HL-60/S4 treated with phorbol 12-myristate 13-acetate at 8.2 ng/mL for 4 days and 3 days (cell line): ENCODE measurements at regions not wholly inside any gene's neighbourhood (a gene's known extent, or its start where the extent isn't known, plus 50 kb on each side); places are given as distances from the start of the nearest gene placed in this dataset.
"Not testable (repeated sequence)": the region's sequence is repeated elsewhere in the genome, so short reads cannot be mapped to it uniquely, and the experiment has no call there.

Source experiments
- in situ Hi-C: fragments of 300-500 bp; cut with MboI; formaldehyde crosslinking; loops from 2 replicates; pipeline ENCODE4 v1.15.0; 2022; ENCODE audit warnings: low sequenced_read_pairs

- in situ Hi-C loops: no loop called here
Observed at GRCh38 chr3:177356113-177356512, 158.8 kb upstream of the TBL1XR1 start.

GRCh38 chr3:177356952-177357351 is 159.7 kb upstream of the TBL1XR1 start:
- in situ Hi-C loops: no loop called here

DNA sequence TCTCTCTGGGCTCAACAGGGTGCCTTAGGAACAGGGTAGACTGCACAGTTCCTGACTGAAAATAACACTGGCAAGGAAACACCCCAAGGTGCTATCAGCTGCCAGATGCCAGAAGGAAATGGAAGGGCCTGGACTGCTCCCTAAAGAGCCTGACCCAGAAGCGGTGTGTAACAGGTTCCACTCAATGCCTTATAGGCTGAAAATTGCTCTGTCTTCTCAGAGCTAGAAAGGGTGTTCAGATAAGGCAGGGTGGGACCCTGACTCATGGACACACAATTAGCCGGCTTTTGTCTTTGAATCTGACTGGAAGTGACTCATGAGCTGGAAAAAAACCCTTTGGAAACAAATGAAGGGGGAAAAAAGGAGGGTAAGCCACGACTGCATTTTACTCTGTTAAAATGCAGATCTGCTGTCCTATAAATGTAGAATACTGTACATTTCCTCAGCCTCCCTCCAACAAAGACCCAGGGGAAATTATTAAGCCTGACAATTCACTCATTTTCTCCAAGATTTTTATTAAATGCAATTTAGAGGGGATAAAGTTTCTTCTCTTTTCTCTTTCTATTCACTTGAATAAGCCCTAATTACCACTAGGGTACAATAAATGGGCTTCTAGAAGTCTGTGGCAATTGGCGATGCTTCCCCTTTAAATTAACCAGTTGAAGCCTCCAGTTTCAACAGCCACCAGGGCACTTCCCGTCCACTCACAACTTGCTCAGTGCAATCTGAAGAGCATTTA is 160.2 kb upstream of the TBL1XR1 start:
- in situ Hi-C loops: no loop called here

DNA sequence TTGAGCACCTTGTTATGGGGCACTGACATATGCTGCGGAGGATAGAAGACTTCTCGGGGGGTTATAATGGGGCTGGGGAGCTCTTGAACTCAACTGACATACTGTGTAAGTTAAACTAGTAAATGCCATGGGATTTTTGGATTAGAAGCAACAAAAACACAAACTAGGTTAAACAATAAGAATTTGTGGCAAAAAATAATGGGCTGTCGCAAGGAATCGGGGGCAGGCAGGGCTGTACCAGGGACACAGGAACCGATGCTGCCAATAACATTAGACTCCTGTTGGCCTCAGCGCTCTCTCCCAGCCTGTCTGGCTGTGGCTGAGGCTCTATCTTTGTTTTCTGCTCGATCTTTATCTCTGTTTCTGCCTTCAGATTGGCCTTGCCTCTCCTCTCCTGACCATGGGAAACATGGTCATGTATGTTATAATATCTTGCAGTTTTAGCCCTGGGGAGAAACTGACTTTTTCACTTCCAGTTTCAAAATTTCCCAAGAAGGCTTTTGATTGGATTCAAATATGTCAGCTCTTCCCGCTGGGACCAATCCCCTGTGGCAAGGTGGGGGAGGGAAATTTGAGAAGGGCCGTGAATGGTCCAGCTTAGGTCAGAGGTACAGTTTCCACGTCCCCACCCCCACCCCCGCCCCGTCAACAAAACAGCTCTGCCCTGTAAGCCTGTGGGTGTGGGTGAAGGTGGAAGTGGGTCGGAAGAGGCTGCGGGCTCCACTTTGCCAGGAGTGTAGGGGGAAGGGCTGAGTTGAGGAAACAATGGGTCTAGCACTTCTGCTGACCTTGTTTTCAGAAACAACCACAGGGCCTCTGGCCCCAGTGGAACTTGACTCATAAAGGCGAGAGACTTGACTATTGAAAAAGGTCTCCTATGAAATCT is 161.1 kb upstream of the TBL1XR1 start:
- in situ Hi-C loops: no loop called here

- in situ Hi-C loops: no loop called here
Observed at GRCh38 chr3:177358977-177359592, 161.8 kb upstream of the TBL1XR1 start.

DNA sequence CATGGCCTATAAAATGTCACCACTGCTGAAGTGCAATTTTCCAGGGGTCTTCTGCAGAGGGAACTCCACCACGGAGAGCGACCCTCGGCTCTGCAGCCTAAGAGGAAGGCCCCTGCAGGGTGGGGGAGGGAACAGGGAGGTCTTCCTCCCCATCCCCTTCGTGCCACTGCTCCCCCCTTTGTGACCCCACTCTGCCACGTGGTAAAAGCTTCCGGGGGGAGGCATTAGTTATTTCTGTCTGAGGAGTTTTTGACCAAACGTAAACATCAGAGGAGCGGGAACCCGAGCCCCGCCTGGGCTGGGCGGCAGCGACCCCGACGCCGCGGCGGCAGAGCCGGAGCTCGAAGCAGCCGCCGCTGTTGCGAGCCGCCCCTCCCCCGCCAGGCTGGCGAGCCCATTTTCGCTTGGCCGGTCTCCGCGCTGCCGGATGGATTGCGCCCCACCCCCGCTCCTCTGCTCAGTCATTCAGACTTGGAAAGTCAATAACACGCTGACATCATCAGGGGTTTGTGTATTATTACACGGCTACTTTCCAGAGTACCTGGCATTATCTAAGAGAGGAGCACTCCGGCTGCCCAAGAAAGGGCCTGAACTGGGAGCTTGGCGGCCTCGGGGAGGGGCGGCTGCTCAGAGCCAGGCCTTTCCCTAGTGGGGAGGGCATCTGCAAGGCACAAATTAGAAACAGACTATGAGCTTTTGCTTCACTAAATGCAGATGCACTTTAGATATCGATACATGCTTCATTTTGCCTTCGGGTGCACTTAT is 162.5 kb upstream of the TBL1XR1 start:
- in situ Hi-C loops: no loop called here

DNA sequence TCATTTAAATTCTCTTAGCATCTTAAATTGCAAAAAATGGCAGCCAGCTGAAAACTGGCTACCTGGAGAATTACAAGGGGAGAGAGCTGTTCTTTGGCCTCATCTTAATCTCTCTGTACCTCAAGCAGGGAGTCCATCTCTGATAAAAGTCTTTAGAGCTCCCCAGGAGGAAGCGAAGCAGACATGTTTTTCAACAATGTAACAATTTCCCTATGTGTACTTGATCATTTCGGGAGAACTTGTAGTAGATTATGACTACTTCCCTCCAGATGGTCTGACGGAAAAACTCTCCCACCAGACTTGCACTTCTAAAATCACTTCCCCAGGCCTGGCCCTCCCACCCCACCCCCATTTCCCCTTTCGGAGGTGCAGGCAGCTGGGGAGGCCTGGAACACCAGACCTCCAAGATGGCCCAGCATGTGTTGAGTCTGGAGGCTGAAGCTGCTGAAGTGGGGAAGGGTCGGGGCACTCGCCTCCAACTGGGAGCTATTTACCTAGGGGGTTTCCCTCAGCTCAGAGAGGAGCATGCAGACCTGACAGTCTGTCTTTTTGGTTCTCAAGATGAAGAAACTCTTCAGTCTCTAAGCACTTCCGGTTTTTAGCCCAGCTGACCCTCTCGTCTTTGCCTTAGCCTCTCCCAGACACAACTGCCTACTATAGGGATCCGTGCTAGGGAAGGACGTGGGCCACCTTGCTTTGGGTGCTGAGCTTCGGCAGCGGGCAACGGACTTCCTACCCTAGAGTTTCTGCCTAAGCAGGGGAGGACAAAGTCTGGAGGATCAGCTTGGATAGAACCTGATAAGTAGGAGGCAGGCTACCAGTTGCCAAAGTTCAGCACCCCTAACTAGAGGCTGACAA is 164.0 kb upstream of the TBL1XR1 start:
- in situ Hi-C loops: no loop called here

DNA sequence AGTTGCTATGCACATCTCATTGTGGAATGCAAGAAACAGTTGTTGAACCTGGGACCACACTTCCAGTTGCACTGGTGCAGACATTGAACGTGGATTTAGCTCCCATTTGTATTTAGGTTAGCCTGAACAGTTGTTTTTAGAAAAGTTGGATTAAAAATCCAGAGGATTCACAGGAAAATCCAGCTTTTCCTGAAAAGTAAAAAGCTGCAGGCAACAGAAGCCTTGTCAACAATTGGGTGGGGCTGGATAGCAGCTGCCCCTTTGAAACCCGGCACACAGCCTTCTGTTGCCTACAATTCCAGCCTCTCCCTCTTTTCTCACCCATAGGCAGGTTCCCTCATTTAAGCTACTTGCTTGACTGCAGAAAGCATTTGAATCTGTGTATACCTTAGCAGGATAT is 165.3 kb upstream of the TBL1XR1 start:
- in situ Hi-C loops: no loop called here

- in situ Hi-C loops: no loop called here
Observed at GRCh38 chr3:177364236-177364635, 167.0 kb upstream of the TBL1XR1 start.

- in situ Hi-C loops: not testable (repeated sequence)
Observed at GRCh38 chr3:177365294-177365693, 168.0 kb upstream of the TBL1XR1 start.

GRCh38 chr3:177367788-177368187 is 170.5 kb upstream of the TBL1XR1 start:
- in situ Hi-C loops: no loop called here

DNA sequence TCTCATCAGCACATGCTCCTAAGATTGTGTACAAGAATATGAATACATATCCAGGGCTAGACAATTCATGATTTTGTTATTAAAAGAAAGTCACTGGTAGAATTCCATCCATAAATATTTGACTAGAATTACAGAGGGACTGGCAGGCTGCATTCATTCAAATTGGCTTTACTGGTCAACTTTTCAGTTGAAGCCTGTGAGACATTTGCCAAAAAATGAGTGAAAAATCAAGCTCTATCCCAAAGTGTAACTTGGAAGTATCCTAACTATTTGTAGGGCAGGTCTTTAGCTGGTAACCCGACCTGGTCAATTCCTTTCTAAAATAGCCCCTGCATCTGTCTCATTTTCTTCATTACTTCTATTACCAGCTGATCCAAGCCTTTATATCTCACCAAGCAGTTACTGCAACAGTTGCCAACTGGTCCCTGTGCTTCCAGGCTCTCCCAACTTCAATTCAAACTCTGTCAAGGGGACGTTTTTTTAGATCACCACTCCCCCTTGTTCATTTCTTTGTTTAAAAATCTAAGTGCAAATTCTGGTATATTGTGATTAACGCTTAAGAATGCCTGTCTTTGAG is 173.1 kb upstream of the TBL1XR1 start:
- in situ Hi-C loops: no loop called here

DNA sequence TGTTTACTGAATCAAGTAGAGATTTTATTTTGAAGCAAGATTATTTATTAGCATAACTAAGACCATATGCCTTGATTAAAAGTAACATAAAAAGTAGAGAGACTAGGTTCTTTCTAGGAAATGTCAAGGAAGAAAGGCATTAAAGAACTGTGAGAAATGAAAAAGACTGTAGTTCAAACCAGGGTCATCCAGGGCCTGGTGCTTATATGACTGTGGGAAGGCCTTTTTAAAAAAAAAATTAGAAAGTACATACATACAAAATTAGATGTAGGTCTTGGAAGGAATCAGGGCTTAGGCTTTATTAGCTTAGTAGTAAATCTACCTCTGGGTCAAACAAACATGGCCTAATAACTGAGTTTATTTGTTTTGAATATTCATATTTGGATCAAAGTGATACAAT is 173.9 kb upstream of the TBL1XR1 start:
- in situ Hi-C loops: no loop called here

- in situ Hi-C loops: no loop called here
Observed at GRCh38 chr3:177371888-177372287, 174.6 kb upstream of the TBL1XR1 start.

DNA sequence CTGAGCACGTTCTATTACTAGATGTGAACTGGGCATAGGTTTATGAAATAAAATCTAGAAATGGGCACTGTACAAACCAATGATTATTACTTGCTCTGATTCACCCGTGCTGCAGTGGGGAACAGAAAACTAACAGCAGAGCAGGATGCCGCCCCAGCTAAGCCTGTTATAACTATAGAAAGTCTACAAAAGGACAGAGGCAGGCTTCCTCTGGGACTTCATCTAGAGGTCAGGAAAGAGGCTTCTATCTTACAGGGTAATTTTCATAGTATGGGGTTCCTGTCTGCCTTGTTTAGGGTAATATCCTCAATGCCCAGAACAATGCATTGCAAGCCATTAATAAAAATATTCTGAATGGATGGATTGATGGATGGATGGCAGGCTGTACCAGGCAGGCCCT is 177.0 kb upstream of the TBL1XR1 start:
- in situ Hi-C loops: no loop called here

DNA sequence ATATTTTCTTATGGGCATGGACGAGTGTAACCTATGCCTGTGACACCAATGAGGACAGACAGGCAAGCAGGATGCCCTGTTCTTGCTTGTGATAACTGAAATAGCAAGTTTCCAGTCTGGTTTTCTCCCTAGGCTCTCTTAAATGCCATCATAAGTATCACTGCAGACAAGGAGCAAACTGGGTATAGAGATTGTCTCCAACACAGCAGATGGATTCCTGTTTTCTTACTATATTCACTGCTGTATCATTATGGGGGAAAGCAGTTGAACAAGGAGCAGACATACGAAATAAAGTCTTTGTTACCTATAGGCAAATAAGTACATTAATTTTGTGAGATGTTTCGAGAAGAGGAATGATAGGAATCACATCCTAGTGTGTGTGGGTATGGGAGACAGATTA is 178.0 kb upstream of the TBL1XR1 start:
- in situ Hi-C loops: no loop called here

DNA sequence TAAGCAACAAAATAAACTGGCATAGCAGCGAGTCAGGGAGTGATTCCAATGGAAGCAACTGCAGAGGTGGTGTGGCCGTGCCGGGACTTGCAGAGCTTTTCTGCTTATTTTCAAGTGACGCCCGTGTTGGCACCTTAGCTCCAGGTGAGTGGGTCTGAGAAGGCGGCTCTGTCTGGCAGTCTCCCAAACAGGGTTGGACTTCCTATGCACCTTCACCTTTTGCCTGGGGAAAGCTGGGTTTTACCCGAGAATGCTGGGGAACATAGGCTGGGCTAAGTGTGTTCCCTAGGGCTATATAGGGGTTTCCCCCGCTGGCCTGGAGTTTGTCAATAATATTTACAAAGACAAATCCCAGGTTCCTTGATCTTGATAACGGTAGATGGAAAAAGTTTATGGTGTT is 179.9 kb upstream of the TBL1XR1 start:
- in situ Hi-C loops: no loop called here

DNA sequence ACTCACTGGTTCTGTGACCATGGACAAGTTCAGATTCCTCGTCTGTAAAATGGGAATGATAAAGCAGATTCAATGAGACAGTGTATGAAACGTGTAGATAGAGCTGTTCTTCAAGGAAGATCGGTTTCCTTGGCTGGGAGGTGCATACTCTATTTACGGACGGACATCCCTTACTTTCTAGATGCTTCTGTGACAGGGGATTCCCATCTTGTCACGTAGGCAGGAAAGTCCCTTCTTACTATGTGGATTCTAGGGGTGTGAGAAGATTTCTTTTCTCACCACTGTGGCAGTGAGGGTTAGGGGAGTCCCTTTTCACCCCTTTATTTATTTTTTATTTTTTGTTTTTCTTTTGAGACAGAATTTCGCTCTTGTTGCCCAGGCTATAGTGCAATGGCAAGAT is 180.9 kb upstream of the TBL1XR1 start:
- in situ Hi-C loops: no loop called here

- in situ Hi-C loops: no loop called here
Observed at GRCh38 chr3:177379045-177379444, 181.8 kb upstream of the TBL1XR1 start.

DNA sequence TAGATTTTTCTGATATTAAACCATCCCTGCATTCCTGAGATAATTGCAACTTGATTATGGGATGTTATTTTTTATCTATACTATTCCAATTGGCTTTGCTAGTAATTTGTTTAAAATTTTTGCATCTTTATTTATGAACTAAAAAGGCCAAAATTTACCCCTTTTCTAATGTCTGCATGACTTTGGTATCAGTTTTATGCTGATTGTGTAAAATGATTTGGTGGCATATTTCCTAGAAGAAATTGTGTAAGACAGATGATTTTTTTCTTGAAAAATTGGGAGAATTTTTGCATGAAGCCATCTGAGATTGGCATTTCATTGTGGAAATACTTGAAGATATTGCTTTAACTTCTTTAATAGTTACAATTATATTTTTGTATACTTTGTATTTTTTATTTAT is 183.8 kb upstream of the TBL1XR1 start:
- in situ Hi-C loops: no loop called here
